ENCODE measurements at regions not wholly inside any gene's neighbourhood (a gene's known extent, or its start where the extent isn't known, plus 50 kb on each side); places are given as distances from the start of the nearest gene placed in this dataset.

GRCh38 chr10:110437761-110438341 is 59.9 kb upstream of the DUSP5 start:
- TF ChIP-seq POLR2A (IDR thresholded peaks at IDR 0.05) (no peak), CTCF (IDR thresholded peaks at IDR 0.05) (no peak), POLR2AphosphoS5 (IDR thresholded peaks at IDR 0.05) (no peak), EP300 (IDR thresholded peaks at IDR 0.05; ENCODE audit: low read depth) (no peak)
